AG04450 (cell line): ENCODE measurements at regions not wholly inside any gene's neighbourhood (a gene's known extent, or its start where the extent isn't known, plus 50 kb on each side); places are given as distances from the start of the nearest gene placed in this dataset.
A peak's percentile ranks its signal among the peaks of the same experiment; 100 is the strongest.

ENCODE experiments used
- CTCF ChIA-PET: fragments of 300-600, 350-600 bp; formaldehyde crosslinking; extraction: SDS; loops from one replicate; lab custom pipeline; 2022; ENCODE audit warnings: antibody characterized with exemption, inconsistent platforms; lab: Charles Lee
- POLR2A ChIA-PET: fragments of 350-600 bp; formaldehyde crosslinking; extraction: SDS; loops from one replicate; lab custom pipeline; 2021; ENCODE audit warnings: antibody characterized with exemption, inconsistent platforms; lab: Yijun Ruan, JAX
- DNase-seq: peaks from one replicate; pipeline ENCODE4 v3.0.0-alpha.2; 2011; ENCODE audit warnings: low read depth, low spot score
- H3K27ac ChIP-seq: one replicate; pipeline ENCODE4 v1.5.1; 2012; ENCODE audit warnings: low read depth, low read length, control low read depth
- H3K27me3 ChIP-seq: one replicate; pipeline ENCODE4 v1.6.0; 2012; ENCODE audit warnings: low read length; ENCODE audit not compliant: control insufficient read depth, insufficient read depth
- H3K4me3 ChIP-seq: 2 replicates; pipeline ENCODE4 v1.5.1; 2011; ENCODE audit warnings: mild to moderate bottlenecking, low read depth, low read length, control low read depth
- H3K9me3 ChIP-seq: 2 replicates; pipeline ENCODE4 v1.5.1; 2012; ENCODE audit warnings: low read length; ENCODE audit not compliant: control insufficient read depth, insufficient read depth
- CTCF ChIP-seq: IDR thresholded peaks from 2 replicates; pipeline ENCODE4 v1.5.1; 2011; ENCODE audit warnings: low read depth, low read length, control low read depth, inconsistent platforms

- POLR2A ChIA-PET: no interaction called here
- no peak for TF ChIP-seq CTCF
- no peak for DNase-seq
- CTCF ChIA-PET: no interaction called here
- Histone ChIP-seq H3K9me3 (no peaks in the 10 kb centered on the region), H3K4me3 (no peak overlapping the region), H3K27ac (no peak overlapping the region), H3K27me3 (peaks cover 3% of the 10 kb centered on the region)
These were observed 528.5 kb upstream of the CDH5 start for GRCh38 chr16:65838001-65838400.

GRCh38 chr16:65837464-65837863 is 529.0 kb upstream of the CDH5 start:
- no peak overlapping the region for H3K27ac ChIP-seq
- DNase-seq: no peak
- POLR2A ChIA-PET: no interaction called here

GRCh38 chr16:65834688-65835087 is 531.8 kb upstream of the CDH5 start:
- no peak overlapping the region for H3K27ac ChIP-seq
- POLR2A ChIA-PET: no interaction called here
- H3K4me3 ChIP-seq: no peak overlapping the region
- peaks cover 3% of the 10 kb centered on the region for H3K27me3 ChIP-seq
- CTCF ChIA-PET: no interaction called here
- DNase-seq: no peak
- H3K9me3 ChIP-seq: no peaks in the 10 kb centered on the region
- no peak for TF ChIP-seq CTCF

More at GRCh38 chr16:65837464-65837863, 529.0 kb upstream of the CDH5 start:
- Histone ChIP-seq H3K27me3 (peaks cover 3% of the 10 kb centered on the region), H3K9me3 (no peaks in the 10 kb centered on the region), H3K4me3 (no peak overlapping the region)
- CTCF ChIA-PET: no interaction called here
- no peak for TF ChIP-seq CTCF

GRCh38 chr16:65833171-65833871 is 533.2 kb upstream of the CDH5 start:
- POLR2A ChIA-PET: interaction anchor here (0.6 kb wide), 1 partner anchor 353 kb away, joined by 4 read pairs; no protein-coding TSS in a partner anchor
- peaks cover 7% of the 10 kb centered on the region for H3K27me3 ChIP-seq

More at GRCh38 chr16:65833171-65833871, 533.2 kb upstream of the CDH5 start:
- no peak for TF ChIP-seq CTCF
- CTCF ChIA-PET: no interaction called here
- Histone ChIP-seq H3K4me3 (no peak overlapping the region), H3K9me3 (no peaks in the 10 kb centered on the region), H3K27ac (no peak overlapping the region)
- DNase-seq: peak; percentile 13
